ENCODE measurements at regions not wholly inside any gene's neighbourhood (a gene's known extent, or its start where the extent isn't known, plus 50 kb on each side); places are given as distances from the start of the nearest gene placed in this dataset.
A peak's percentile ranks its signal among the peaks of the same experiment; 100 is the strongest.

DNA sequence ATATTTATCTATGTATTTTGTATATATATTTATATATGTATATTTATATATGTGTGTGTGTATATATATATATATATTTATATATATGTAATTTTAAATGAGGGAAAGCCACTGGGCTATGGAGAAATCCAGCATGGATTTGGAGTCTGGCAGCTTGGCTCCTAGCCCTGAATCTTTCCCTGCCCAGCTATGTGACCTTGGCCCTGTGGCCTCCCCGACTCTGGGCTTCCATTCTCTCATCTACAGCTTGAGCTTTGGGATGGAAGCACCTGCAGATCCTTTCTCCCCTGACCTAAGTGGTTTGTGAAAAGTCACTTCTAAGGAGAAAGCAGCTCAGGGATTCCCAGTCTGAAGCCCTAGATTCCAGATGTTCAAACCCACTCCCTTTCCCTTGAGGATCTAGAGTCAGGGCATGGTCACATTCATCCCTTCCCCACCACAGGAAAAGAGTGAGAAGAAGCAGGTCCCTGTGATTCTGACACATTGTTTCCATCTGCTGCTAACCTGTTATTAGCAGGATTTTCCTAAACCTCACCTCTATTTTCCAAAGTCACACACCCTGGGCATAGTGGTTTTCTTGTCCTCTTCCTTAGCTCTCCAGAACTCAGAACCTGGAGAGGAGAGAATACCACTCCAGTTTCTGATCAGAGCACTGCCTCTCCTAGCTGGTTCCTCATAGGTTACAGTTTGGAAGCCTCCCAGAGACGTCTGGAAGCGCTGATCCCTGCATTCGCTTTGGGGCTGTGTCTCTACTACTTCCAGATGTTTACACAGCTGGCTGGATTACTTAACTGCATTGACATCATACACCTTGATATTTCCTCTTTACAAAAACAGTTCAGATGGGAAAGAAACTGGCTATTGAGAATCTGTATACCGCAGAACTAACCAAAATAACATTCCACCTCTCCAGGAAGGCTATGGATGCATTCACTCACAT lies 327.5 kb upstream of the ZMIZ1 start:
- Mint-ChIP-seq H3K27me3 (ENCODE audit: low read depth) (peaks cover 15% of the 10 kb centered on the region), H3K36me3 (ENCODE audit: low read depth) (no peaks in the 10 kb centered on the region), H3K27ac (ENCODE audit: unreplicated experiment) (no peak overlapping the region), H3K9me3 (ENCODE audit: low read depth) (no peaks in the 10 kb centered on the region), H3K4me3 (ENCODE audit: unreplicated experiment) (no peak overlapping the region), H3K4me1 (ENCODE audit: low read depth) (peaks cover 10% of the 10 kb centered on the region)
- TF ChIP-seq, protein P1, sequence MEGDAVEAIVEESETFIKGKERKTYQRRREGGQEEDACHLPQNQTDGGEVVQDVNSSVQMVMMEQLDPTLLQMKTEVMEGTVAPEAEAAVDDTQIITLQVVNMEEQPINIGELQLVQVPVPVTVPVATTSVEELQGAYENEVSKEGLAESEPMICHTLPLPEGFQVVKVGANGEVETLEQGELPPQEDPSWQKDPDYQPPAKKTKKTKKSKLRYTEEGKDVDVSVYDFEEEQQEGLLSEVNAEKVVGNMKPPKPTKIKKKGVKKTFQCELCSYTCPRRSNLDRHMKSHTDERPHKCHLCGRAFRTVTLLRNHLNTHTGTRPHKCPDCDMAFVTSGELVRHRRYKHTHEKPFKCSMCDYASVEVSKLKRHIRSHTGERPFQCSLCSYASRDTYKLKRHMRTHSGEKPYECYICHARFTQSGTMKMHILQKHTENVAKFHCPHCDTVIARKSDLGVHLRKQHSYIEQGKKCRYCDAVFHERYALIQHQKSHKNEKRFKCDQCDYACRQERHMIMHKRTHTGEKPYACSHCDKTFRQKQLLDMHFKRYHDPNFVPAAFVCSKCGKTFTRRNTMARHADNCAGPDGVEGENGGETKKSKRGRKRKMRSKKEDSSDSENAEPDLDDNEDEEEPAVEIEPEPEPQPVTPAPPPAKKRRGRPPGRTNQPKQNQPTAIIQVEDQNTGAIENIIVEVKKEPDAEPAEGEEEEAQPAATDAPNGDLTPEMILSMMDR (IDR thresholded peaks at IDR 0.05) = no peak
- DNase-seq (ENCODE audit: low spot score) = no peak

GRCh38 chr10:78742406-78742729 lies 326.4 kb upstream of the ZMIZ1 start:
- peaks cover 10% of the 10 kb centered on the region for H3K4me1 Mint-ChIP-seq (ENCODE audit: low read depth)
- no peaks in the 10 kb centered on the region for H3K36me3 Mint-ChIP-seq (ENCODE audit: low read depth)
- no peaks in the 10 kb centered on the region for H3K9me3 Mint-ChIP-seq (ENCODE audit: low read depth)
- H3K27me3 Mint-ChIP-seq (ENCODE audit: low read depth) = peaks cover 6% of the 10 kb centered on the region
- no peak overlapping the region for H3K4me3 Mint-ChIP-seq (ENCODE audit: unreplicated experiment)
- H3K27ac Mint-ChIP-seq (ENCODE audit: unreplicated experiment) = no peak overlapping the region
- TF ChIP-seq, protein P1 (IDR thresholded peaks at IDR 0.05) = no peak
- DNase-seq (ENCODE audit: low spot score) = no peak

GRCh38 chr10:78742730-78743615 lies 325.8 kb upstream of the ZMIZ1 start:
- Mint-ChIP-seq H3K27me3 (ENCODE audit: low read depth) (peaks cover 6% of the 10 kb centered on the region), H3K4me1 (ENCODE audit: low read depth) (peaks cover 10% of the 10 kb centered on the region), H3K27ac (ENCODE audit: unreplicated experiment) (no peak overlapping the region), H3K9me3 (ENCODE audit: low read depth) (no peaks in the 10 kb centered on the region), H3K4me3 (ENCODE audit: unreplicated experiment) (no peak overlapping the region), H3K36me3 (ENCODE audit: low read depth) (no peaks in the 10 kb centered on the region)
- TF ChIP-seq, protein P1 (IDR thresholded peaks at IDR 0.05) = no peak
- peak; percentile 56 for DNase-seq (ENCODE audit: low spot score)

- H3K9me3 Mint-ChIP-seq (ENCODE audit: low read depth) = no peaks in the 10 kb centered on the region
- H3K4me1 Mint-ChIP-seq (ENCODE audit: low read depth) = peaks cover 10% of the 10 kb centered on the region
- H3K4me3 Mint-ChIP-seq (ENCODE audit: unreplicated experiment) = no peak overlapping the region
- no peaks in the 10 kb centered on the region for H3K36me3 Mint-ChIP-seq (ENCODE audit: low read depth)
- H3K27ac Mint-ChIP-seq (ENCODE audit: unreplicated experiment) = no peak overlapping the region
- DNase-seq (ENCODE audit: low spot score) = no peak
- TF ChIP-seq, protein P1 (IDR thresholded peaks at IDR 0.05) = no peak
- peaks cover under 1% of the 10 kb centered on the region for H3K27me3 Mint-ChIP-seq (ENCODE audit: low read depth)
These were observed 324.7 kb upstream of the ZMIZ1 start for GRCh38 chr10:78744056-78744455.

- no peak for DNase-seq (ENCODE audit: low spot score)
- no peaks in the 10 kb centered on the region for H3K27me3 Mint-ChIP-seq (ENCODE audit: low read depth)
- H3K27ac Mint-ChIP-seq (ENCODE audit: unreplicated experiment) = no peak overlapping the region
- H3K36me3 Mint-ChIP-seq (ENCODE audit: low read depth) = no peaks in the 10 kb centered on the region
- TF ChIP-seq, protein P1 (IDR thresholded peaks at IDR 0.05) = no peak
- H3K4me3 Mint-ChIP-seq (ENCODE audit: unreplicated experiment) = no peak overlapping the region
- H3K4me1 Mint-ChIP-seq (ENCODE audit: low read depth) = peaks cover 10% of the 10 kb centered on the region
- H3K9me3 Mint-ChIP-seq (ENCODE audit: low read depth) = no peaks in the 10 kb centered on the region
These were observed 324.2 kb upstream of the ZMIZ1 start for GRCh38 chr10:78744491-78745090.
